DMS 273 (cell line): ENCODE measurements at regions not wholly inside any gene's neighbourhood (a gene's known extent, or its start where the extent isn't known, plus 50 kb on each side); places are given as distances from the start of the nearest gene placed in this dataset.

Experiments
- DNase-seq: peaks from one replicate; lab custom pipeline; 2025; ENCODE audit not compliant: unreplicated experiment; lab: John Stamatoyannopoulos, UW

DNA sequence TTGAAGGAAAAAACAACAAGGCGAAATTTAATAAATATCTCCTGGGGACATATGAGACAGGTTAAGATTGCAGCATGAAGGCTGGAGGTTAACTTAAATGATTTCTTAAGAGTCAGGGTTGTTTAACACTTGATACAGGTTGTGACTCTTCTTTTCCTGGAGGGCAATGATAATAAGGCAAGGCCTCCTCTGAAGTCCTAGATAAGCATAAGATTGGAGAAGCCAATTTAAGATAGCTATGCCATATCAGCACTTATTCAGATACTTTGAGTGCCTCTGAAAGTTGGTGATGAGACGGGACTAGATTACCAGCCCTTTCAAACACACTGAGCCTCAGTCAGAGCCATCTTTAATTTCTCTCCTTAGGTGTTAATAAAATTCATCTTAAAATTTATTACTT lies 350.8 kb downstream of the FBXO8 start:
- no peak for DNase-seq

DNA sequence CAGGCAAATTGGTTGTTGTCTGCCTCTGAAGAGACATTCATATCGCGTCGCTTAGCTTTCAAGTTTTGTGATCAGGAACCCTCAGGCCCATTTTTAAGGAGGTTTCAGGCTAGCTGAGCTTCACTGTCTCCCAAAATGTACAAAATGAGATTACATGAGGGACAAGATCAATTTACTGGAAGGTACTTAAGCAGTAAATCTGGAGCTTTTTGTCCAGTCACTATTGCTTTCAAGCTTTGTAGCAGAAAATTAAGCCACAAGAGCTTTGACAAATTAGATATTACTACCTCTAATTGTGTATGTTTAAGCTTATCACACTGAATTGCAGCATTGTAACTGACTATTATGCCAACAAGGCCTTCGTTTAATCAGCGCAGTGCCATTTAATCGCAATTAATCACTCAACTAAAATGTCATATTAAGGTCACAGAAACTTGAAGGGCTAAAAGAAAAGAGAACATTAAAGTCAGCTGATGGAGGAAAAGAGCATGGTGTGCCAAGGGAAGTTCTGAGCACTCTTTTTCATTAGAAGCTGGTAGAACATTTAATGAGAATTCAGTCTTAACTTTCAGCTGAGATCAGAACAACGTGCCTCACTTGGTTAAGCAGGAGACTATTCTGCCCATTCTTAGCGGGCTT lies 353.0 kb downstream of the FBXO8 start:
- DNase-seq, result no peak

DNA sequence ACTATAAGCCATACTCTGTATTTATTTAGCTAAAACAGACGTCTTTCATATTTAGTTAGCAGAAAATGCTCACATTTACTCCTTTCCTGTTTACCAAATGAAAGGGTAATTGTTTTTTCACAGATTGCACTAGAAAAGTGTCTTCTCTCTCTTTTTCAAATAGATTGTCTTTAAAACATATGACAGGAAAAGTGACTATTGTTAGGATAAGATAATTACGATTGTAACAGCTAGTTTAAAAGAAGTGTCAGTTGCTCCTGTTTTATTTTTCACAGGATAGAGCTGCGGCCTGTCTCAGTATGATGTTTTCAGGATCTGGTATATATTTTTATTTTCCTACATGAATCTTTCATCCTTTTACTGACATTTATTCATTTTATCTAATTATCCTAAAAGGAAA lies 353.5 kb downstream of the FBXO8 start:
- no peak for DNase-seq

DNA sequence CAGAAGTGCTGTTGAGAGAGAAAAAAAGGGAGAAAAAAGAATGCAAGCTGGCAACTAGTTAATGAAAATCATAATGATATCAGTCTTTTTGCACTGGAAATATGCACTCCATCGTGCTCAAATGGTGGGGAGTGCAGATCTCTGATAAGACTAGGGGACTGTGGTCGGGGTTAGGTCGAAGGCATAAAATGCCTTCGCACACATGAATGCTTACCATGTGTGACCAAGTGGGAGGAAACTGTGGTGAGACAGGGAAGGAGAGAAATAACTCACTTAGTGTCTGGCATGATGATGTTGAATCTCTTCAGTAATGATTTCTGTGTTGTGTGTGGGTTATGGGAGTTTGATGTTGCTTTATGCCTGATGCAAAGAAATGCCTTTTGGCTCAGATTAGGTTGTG lies 358.9 kb downstream of the FBXO8 start:
- DNase-seq, result no peak

DNA sequence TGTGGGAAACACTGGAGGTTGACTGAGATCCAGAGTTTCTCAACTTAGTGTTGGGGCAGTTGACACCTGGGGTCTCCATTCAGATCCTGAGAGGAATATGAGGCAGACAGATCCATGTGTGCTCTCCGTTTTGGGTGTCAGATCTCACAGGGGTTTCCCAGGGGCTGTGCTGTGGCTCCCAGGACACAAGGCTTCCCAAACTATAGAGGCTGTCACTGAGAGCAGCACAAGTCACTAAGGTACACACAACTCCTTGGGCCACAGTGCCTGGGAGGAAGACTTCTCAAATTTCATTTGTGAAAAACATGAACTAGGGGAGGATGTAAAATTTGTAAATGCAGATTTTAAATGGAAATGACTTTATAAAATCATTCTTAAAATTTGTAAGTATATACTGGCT lies 363.6 kb downstream of the FBXO8 start:
- DNase-seq, result no peak

DNA sequence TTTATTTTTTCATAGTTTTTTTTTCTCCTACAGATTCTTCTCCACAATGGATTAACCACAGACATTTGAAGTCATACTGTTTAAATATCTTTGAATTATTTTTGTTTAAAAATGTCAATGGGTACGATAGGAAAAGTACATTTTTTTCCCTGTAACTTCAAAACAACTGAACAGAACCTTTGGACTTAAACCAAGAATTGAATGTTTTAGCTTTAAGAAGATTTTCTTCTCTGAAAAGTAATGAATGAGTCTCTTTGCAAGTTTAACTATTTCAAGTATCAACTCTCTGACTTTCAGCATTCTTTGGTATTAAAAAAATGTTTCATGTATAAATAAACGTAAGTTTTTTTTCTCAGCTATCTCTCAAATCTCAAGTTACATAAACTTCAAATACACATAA lies 364.3 kb downstream of the FBXO8 start:
- no peak for DNase-seq

DNA sequence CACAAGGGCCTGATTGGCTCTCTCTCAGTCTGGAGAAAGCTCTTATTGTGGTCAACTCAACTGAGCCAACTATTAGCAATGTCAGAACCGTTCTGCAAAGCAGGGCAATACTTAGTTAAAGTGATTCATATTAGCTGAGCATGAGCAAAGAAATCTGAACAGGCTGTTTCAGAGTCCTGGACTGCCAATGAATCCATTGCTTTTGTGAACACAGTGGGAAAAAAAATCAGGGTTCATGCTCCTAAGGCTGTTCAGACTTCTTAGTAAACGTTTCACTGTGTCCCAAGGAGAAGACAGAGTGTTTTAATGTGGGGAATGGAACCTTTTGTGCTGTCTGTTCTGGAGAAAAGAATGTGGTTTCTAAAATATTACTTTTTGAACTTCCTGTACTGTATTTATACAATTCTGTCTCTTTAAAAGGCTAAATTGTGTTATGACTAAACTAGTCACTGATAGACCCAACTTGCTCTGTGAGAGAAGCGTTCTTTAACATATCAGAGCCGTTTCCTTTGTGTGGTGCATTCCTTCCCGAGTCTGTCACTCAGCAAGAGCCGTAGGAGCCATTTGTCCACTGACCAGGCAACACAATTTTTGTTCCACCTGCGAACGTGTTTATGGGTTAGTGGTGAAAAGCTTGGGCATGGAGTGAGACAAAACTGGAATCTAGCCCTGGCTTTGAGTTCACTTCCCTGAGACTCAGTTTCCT lies 366.1 kb downstream of the FBXO8 start:
- DNase-seq, result no peak

DNA sequence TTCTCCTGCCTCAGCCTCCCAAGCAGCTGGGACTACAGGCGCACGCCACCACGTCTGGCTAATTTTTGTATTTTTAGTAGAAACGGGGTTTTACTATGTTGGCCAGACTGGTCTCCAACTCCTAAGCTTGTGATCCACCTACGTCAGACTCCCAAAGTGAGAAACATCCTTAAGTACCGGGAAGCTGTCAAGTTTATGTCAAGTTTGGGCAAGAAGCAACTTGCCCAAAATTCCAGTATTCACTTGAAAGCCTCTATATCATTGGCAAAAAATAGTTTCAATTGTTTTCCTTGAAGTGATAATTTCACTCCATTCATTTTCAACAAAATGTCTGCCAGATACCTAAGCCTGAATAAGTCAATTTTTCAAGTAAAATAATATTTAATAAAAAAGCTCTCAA lies 370.0 kb downstream of the FBXO8 start:
- DNase-seq, result no peak

DNA sequence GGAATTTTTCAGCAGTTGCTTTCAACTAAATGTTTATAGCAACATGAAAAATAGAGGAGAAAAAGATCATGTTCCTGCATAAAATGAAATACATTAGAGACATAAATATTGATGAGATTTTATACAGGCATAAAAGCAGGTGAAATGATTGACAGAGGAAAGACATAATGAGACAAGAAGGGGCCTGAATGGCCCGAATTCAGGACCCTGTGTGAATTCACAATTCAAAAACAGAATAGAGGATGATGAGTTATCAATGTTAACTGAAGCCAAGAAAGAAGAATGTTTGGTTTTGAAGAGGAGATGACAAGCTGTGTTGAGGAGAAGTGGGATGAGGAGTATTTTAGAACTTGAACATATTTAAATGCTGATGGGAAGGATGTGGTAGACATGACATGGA lies 371.1 kb downstream of the FBXO8 start:
- DNase-seq, result no peak

DNA sequence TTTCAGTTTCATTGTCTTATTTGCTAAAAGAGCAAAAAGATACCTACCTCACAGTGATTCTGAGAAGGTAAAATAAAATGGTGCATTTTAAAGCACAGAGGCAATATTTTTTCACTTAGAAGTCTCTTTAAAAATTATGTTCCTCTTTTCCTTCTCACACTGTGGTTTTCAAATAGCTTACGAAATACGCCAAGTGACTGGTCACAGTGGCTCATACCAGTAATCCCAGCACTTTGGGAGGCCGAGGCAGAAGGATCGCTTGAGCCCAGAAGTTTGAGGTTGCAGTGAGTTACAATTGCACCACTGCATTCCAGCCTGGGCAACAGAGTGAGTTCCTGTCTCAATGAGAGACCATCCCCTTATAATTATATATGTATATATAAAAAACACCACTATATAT lies 372.6 kb downstream of the FBXO8 start:
- no peak for DNase-seq

DNA sequence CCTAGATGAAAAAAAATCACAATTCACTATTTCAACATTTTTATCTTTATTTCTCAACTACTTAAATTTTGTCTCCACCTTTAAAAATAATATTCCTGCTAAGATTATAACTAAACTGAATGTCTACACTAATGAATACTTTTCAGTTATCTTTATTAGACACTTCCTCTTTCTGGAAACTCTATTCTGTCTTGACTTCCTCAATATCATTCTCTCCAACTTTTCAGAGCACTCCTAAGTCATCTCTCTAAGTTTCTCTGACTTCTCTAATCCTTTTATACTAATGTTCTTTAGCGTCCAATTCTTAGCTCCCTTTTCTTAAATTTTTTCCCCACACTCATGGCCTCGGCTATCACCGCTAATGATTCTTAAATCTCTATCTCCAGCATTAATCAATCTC lies 374.2 kb downstream of the FBXO8 start:
- no peak for DNase-seq

DNA sequence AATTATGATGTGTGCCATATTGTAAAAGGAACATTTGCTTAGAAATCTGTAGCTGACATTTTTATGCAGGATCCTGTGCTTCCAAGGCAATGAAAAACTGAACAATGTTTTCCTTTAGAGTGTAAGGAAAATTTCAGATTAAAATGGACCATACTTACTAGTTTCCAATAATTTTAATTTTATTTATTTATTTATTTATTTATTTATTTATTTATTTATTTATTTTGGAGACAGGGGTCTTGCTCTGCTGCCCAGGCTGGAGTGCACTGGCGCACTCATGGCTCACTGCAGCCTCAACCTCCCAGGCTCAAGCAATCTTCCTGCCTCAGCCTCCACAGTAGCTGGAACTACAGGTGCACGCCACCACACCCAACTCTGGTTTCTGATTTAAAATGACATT lies 369.8 kb upstream of the HAND2 start:
- no peak for DNase-seq

DNA sequence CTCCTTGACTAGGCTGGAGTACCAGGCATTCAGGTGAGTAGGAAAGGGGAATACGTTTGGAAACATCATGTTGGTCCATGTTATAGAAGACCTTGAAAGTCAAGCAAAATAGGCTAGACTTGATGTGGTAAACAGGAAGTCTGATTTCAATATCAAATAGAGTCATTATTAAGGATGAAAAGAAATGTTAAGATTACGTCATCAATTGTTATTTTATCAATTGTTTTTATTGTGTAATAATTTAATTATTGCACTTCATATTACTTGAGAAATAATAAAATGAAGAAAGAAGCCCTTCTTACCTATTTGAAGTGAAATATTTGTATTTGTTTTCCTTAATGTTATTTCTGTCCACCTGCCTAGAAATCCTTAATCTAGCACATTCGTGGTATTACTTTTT lies 361.0 kb upstream of the HAND2 start:
- no peak for DNase-seq

DNA sequence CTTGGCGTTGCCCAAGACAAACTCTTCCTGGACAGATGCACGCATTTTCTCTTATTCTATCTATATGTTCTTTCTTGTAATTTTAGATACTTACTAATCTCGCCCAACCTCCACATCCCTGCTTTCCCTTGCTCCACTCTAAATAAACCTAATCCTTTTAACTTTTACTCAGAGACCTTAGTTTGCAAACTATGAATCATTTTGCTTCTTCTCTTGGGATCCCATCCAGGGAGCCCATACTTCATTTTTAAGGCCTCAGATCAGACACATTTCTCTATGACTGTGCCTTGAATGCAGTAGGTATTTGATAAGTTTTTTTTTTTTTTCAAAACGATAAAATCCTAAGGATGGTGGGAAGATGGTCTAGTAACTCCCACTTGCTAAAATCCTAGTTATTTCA lies 353.8 kb upstream of the HAND2 start:
- no peak for DNase-seq

DNA sequence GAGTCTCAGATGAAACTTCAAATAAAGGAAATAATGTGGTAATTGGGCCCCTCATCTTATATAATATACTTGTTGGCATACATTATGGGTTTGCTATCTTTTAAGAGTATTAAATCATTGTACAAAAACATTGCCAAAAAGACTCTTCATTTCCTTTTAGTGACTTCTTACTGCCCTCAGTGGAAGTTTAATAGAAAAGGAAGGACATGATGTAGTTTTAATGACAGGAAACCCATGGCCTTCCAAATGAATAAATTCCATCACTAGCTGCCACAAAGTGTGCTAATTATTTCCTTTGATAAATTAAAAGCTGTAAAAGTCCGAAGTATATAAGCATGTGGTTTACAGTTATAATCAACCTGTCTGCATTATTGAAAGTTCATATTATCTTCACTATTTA lies 350.9 kb upstream of the HAND2 start:
- DNase-seq, result no peak

DNA sequence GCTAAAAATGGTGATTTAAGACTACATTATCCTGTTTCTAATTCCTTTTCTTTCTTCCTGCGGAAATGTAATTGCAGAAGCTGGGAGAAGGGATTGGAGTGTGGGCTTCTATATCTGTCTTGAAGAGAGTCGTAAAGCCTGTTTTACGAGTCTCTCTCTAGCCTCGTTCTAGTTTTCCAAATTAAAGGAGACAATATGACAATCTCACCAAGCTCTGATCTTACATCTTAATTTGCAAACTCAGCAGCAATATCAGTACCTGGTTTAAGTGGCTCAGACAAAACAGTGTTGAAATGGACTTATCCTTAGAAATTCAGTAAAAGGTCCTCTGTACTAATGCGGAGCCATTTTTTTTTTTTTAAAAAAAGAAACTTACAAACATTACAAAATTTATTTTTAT lies 349.5 kb upstream of the HAND2 start:
- DNase-seq, result no peak

DNA sequence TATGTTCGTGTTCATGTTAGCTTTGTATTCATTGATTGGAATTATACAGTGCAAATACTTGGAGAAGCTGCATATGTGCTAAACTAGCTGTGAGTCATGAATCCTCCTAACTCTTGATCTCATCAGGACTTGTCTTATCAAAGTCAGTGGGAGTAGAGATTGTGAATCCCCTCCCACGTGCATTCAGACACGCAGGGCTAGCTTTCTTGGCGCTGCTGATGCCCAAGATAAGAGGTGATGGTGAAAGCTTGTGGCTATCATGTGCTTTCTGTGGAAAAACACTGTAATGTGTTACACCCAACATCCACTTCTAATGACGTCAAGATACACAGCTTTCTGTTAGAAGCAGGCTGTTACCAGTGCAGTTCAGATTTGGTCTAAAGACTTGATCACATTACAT lies 348.7 kb upstream of the HAND2 start:
- DNase-seq, result no peak

DNA sequence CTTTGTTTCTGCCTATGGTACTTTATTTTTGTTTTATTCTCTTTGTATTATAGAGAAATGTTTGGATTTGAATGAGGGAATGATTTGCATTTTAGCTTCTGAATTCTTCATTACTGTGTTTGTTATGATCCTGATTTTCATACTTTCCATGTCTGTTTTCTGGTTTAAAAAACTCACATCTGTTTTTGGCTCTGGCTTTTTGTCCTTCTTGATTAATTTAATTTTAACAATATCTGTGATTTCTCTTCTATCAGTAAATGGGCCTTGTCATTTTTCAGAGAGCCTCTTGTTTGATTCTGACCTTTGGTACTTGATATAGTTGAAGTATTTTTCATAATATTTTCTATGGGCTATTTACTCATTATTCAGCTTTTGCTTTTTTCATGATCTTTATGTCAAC lies 341.6 kb upstream of the HAND2 start:
- no peak for DNase-seq

DNA sequence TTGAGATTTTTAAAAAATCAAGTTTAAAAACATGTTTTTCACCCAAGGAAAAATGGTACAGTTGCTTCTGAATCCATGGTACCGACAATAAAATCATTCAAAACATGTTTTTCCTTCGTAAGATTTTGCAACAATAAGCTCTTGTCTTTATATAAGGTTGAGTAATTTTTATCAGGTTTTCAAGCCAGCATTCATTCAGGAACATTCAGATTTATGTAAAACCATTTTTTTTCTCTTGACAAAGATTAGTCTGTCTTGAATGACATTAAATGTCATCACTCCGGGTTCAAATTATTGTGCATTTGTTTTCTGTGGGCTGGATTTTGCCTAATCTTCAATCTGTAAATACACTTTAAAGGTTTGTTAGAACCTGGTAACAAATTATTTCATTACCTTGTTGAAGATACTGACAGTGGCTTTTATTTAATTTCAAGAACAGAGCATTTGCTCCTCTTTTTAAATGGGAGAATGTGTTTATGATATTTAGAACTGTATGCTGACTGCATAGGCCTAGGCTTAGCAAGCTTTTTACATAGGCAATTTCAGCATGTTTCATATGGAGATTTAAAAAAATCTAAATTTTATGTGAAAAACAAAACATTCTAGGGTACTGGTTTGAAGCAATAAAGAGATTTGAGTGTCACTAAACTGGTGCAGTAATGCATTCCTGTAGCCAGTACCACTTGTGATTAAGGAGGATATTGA lies 336.4 kb upstream of the HAND2 start:
- no peak for DNase-seq

DNA sequence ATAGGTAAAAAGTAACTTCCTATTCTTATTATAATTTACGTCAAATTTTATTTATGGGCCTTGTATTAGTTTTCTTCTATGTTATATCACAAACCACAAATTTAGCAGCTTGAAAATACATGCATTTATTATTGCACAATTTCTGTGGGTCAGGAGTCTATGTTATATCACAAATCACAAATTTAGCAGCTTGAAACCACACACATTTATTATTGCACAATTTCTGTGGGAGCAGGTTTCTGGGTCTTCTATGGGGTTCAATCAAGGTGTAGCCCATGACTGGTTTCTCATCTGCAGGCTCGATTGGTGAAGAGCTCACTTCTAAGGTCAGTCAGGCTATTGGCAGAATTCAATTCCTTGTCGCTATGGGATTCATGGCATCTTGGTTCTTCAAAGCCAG lies 332.7 kb upstream of the HAND2 start:
- DNase-seq, result no peak

DNA sequence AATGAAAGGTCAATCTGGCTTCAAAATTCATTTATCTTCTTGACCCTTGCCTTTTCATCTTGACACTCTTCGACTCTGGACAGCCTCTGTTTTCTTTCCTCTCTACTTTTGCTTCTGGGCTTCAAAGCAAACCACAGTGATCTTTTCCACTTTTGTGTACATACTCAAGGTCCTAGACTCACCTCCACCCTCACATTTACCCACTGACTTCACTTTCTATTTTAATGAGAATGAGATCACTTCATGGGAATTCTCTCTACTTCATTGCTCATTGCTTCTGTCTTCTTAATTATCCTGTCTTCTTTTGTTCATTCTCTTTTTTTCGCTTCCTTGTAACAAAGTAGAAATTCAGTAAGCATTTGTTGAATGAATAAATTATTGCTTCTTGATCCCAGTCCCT lies 330.1 kb upstream of the HAND2 start:
- DNase-seq, result no peak

DNA sequence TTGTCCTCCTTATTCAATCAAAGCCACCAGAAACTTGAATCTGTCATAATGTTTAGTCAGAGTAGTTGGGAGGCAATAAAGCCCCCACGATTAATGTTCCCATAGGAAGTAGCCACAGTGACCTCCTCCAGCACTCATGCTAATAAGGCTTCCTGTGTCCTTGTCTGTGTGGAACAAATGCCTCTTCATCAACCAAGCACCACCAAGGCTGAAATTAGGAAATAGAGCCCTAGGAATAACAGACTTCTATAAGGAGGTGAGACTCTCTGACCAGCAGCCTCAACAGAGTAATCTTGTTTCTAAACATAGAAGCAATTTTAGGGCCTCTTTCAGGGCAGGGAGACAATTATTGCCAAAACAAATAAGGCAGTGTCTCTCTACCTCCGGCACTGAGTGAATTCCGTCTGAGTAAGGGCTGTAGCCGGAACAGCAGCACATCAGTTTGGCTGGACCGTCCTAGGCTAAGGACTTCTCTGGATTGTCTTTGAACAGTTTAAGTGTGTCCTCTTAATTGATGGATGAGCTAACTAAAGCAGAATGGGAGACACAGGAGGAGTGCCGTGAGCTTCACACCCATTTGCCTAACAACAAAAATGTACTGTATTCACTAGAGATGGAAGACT lies 329.2 kb upstream of the HAND2 start:
- no peak for DNase-seq
